ENCODE measurements at regions not wholly inside any gene's neighbourhood (a gene's known extent, or its start where the extent isn't known, plus 50 kb on each side); places are given as distances from the start of the nearest gene placed in this dataset.
A peak's percentile ranks its signal among the peaks of the same experiment; 100 is the strongest.

- TF ChIP-seq CHD2 (IDR thresholded peaks at IDR 0.05; ENCODE audit: borderline replicate concordance, low read depth, low read length) = peak; percentile 68; the same call in 1 of the 2 replicates
- TF ChIP-seq SREBF1 (IDR thresholded peaks at IDR 0.05; ENCODE audit: low read length) = no peak
- TF ChIP-seq ETV6 (conservative IDR thresholded peaks at IDR 0.05 in 1 of 2, IDR thresholded peaks at IDR 0.05 in 1 of 2; ENCODE audit: borderline replicate concordance in 1 of 2, low read depth in 1 of 2) = peak in 1 of 2 experiments; percentile 78; a peak in 2 of 4 replicates
- TF ChIP-seq GABPA (IDR thresholded peaks at IDR 0.05; ENCODE audit: low read depth) = no peak
- peak; percentile 98 for TF ChIP-seq HDGF (IDR thresholded peaks at IDR 0.05)
- TF ChIP-seq CBX5 (IDR thresholded peaks at IDR 0.05; ENCODE audit: low read depth) = 0 out of 2 replicates have a peak, but pooled peaks have one; percentile 40
- 0 out of 2 replicates have a peak, but pooled peaks have one; percentile 23 for TF ChIP-seq RCOR1 (conservative IDR thresholded peaks at IDR 0.05; ENCODE audit: low read depth, low read length)
- TF ChIP-seq YY1 (IDR thresholded peaks at IDR 0.05; ENCODE audit: low read depth, low read length) = peak; percentile 51; the same call in 1 of the 2 replicates
- 0 out of 2 replicates have a peak, but pooled peaks have one; percentile 51 for TF ChIP-seq CREB1 (IDR thresholded peaks at IDR 0.05; ENCODE audit: low read depth)
- TF ChIP-seq SIN3A (IDR thresholded peaks at IDR 0.05; ENCODE audit: low read depth, low read length) = peak; percentile 33; the same call in 1 of the 2 replicates
- 0 out of 2 replicates have a peak, but pooled peaks have one; percentile 58 for TF ChIP-seq TCF3 (IDR thresholded peaks at IDR 0.05; ENCODE audit: borderline replicate concordance, insufficient read depth, low read depth, low read length)
- TF ChIP-seq BACH1 (IDR thresholded peaks at IDR 0.05; ENCODE audit: borderline replicate concordance) = no peak; the same call in 1 of the 2 replicates
- peak; percentile 59; the same call in 1 of the 2 replicates for TF ChIP-seq ATF2 (IDR thresholded peaks at IDR 0.05; ENCODE audit: low read length)
- TF ChIP-seq ZNF687 (IDR thresholded peaks at IDR 0.05) = peak; percentile 83
- no peak for TF ChIP-seq E2F8 (IDR thresholded peaks at IDR 0.05; ENCODE audit: low read depth, partially characterized antibody)
- TF ChIP-seq NFIC (IDR thresholded peaks at IDR 0.05; ENCODE audit: low read depth, low read length) = peak; percentile 71; the same call in 1 of the 2 replicates
- TF ChIP-seq KLF5 (IDR thresholded peaks at IDR 0.05; ENCODE audit: partially characterized antibody) = peak; percentile 50
- no peak for TF ChIP-seq ZNF24 (IDR thresholded peaks at IDR 0.05)
- peak; percentile 73 for TF ChIP-seq TCF12 (IDR thresholded peaks at IDR 0.05; ENCODE audit: low read depth, low read length)
- no peak for TF ChIP-seq ESRRA (IDR thresholded peaks at IDR 0.05; ENCODE audit: low read length)
- peak; percentile 71; the same call in 1 of the 2 replicates for TF ChIP-seq BCL11A (IDR thresholded peaks at IDR 0.05; ENCODE audit: low read depth, low read length)
- peak; percentile 91; the same call in 1 of the 2 replicates for TF ChIP-seq GATAD2B (conservative IDR thresholded peaks at IDR 0.05; ENCODE audit: low read depth)
Measured at GRCh38 chr12:124493809-124494750, 73.3 kb downstream of the NCOR2 start (continued).

Data from GM12878 (cell line).